Hepatic stellate cell (primary cell): ENCODE measurements at regions not wholly inside any gene's neighbourhood (a gene's known extent, or its start where the extent isn't known, plus 50 kb on each side); places are given as distances from the start of the nearest gene placed in this dataset.

ENCODE experiments used
- DNase-seq: peaks from one replicate; pipeline ENCODE4 v3.0.0; 2011; ENCODE audit warnings: low spot score

- no peak for DNase-seq
Observed at GRCh38 chr2:7468955-7469354, 551.7 kb downstream of the RNF144A start.

DNA sequence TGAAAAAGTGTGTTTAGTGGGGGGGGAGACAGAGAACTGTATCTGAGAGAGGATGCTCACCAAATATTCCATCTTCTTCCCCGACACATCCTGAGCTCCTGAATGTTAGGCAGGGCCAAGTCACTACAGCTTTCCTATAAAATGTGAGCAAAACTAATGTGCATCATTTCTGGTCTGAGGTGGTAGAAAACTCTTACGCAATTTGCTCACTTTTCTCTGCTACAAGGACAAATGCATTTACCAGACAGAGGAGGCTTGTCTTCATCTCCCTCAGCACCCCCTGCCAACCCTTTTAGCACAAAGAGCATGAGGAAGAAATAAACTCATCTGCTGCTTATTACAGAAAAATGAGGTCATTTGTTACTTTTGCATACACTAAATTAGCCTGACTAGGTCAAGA, 554.0 kb downstream of the RNF144A start:
- no peak for DNase-seq

DNA sequence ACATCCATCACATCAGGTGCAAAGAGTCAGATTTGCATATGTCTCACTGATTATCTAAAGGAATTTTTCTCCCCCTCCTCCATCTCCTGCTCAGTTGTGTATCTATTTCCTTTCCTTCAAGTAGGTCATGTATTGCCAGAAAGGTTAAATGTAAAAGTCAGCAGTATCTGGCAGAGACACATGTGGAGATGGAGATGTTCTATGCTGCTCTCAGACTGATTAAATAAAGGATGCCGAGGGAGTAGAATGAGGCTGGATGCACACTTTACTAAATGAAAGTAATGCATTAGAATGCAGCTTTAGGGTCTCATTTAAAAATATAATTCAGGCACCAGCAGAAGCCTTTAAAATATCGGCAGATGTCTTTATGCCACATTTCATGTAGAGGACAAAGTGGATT, 555.3 kb downstream of the RNF144A start:
- DNase-seq = no peak

DNA sequence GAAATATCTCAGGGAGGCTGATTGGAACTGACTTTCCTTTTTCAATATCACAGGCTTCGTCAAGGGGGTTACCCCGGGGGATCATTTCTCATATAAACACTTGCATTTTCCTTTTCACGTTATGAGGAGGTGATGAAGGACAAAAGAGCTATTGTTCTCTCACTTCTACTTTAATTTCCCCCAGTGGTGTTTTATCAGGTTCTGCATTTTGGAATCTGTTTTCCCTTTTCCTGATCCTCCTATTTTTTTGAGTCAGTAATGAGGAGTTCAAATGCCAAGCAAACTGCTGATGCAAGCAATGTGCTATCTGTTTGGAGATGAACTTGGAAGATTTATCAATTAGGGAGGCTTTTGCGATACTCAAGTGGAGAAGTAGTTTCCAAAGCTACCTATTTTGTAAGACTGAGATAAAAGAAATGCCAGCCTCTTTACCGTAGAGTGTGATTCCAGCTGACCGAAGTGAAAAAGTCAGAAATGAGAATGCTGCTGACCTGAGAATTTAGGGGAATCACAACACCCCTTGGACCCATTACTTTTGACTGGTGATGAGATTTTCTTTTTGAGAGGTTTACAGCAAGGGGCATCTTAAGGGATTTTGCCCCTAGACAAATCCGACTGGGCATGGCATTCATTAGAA, 556.0 kb downstream of the RNF144A start:
- no peak for DNase-seq

- DNase-seq = no peak
Observed at GRCh38 chr2:7476371-7476770, 559.2 kb downstream of the RNF144A start.

DNA sequence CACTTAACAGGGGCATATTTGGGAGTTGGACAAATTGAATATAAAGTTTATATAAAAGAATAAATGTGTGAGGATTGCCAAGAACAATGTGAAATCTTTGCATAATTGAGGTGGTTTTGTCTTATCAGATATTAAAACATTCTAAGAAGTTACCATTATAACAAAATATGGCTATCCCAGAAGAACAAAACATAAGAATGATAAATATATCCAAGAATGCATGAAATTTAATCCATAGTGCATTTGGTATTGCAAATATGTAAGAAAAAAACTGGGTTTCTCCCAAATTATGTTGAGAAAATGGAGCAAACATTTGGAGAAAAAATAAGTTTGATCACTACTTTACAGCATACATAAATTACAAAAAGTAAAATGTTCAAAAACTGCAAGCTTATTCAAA, 562.4 kb downstream of the RNF144A start:
- DNase-seq = no peak

DNA sequence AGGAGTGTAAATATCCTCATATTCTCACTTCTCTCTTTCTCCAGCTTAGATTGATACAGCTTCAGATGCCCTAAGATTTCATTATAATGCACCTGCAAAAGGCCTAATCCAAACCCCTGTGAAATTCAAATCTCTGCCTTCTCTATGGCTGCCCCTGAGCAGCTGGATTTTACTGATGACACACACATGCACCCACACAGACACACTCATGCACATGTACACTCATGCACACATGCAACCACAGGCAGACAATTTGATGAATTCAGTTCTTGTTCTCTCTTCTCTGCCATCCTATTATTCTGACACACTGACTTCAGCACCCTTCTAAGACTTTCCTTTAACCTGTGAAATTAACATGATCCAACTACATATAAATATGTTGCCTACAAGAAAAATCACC, 563.2 kb downstream of the RNF144A start:
- DNase-seq = no peak

GRCh38 chr2:7490672-7491071, 573.5 kb downstream of the RNF144A start:
- no peak for DNase-seq

- no peak for DNase-seq
Observed at GRCh38 chr2:7492719-7493118, 575.5 kb downstream of the RNF144A start.

DNA sequence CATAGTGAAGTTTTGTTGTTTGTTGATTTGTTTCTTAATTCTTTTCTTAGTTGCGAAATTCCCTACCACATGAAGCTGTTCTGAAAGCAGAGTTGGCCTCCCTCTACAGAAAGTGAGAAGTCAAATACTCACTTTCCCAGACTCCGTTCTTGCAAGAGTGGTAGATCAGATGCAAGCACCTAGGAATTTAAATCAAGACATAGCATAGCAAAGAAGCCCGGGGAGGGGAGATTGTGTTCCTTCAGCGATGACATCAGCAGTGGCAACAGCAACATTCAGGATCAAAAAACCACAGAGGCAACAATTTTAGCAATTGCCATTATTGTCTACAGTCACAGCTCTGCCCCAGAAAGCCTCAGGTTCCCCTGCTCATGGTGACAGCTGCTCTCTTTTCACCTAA, 580.0 kb downstream of the RNF144A start:
- DNase-seq = no peak

- no peak for DNase-seq
Observed at GRCh38 chr2:7499018-7499417, 581.8 kb downstream of the RNF144A start.

- no peak for DNase-seq
Observed at GRCh38 chr2:7502336-7502735, 585.1 kb downstream of the RNF144A start.

GRCh38 chr2:7508296-7508943, 591.2 kb downstream of the RNF144A start:
- DNase-seq = no peak

GRCh38 chr2:7510353-7510752, 593.1 kb downstream of the RNF144A start:
- DNase-seq = no peak

- DNase-seq = no peak
Observed at GRCh38 chr2:7513834-7514233, 596.6 kb downstream of the RNF144A start.

GRCh38 chr2:7515327-7515726, 598.1 kb downstream of the RNF144A start:
- no peak for DNase-seq

GRCh38 chr2:7516484-7517063, 599.4 kb downstream of the RNF144A start:
- DNase-seq = no peak

DNA sequence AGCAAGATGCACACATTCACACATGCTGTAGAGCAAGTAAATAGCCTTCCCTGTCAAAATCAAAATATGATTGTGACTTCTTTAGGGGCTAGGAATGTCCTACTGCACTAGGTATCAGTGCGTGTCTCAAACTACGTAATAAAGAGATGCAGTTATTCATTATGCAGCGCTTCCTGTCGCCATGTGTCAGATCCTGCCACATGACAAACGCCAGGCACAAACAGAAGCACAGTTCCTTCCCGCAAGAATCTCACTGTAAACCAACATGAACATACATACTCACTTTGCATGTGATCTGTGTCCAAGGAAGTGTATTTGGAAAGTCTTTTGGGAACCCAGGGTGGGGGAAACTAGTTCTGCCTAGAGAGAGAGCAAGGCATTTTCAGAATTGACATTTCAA, 599.9 kb downstream of the RNF144A start:
- no peak for DNase-seq

DNA sequence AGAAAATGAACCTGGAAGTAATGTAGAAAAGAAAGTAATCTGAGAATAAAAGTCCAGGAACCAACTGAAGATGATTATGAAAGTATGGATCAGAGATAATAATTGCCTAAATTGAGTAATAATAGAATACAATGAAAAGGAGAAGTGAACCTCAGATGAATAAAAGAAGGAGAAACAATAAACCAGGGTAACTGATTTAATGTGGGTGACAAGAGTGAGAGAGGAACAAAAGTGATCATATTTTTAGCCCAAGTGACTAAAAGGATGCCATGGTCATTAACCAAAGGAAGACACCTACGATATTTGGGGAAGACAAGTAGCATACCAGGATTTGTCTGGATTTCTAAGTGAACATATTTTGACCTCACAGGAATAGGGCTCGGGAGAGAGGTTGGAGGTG, 600.6 kb downstream of the RNF144A start:
- no peak for DNase-seq

DNA sequence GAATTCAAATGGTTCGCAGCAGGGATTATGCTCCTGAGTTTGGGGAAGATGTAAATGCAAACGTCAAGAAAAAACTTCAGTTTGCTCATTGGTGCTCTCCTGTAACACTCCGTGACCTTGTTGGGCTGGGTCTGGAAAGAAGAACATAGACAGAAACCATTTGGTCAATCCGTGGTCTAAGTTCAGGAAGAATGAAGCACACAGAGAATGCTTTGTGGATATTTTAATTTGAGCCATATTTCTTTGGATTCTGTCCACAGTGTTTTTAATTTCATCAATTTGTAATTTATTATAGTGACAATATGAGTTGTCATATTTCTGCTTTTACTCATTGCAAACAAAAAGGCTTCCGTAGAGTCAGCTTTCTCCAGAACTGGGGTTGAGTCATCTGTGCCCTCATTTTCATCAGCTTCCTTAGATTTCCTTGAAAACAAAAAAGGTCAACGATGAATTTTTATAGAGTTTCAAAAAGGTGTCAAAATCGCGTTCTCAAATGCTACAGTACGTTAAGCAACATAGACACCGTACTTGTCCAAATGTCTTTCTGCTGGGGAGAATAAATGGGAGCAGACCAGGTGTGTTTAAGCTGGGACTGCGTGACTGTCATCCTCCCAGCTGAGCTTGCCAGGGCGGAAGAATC, 606.4 kb downstream of the RNF144A start:
- DNase-seq = no peak

GRCh38 chr2:7524195-7524594, 607.0 kb downstream of the RNF144A start:
- DNase-seq = no peak

DNA sequence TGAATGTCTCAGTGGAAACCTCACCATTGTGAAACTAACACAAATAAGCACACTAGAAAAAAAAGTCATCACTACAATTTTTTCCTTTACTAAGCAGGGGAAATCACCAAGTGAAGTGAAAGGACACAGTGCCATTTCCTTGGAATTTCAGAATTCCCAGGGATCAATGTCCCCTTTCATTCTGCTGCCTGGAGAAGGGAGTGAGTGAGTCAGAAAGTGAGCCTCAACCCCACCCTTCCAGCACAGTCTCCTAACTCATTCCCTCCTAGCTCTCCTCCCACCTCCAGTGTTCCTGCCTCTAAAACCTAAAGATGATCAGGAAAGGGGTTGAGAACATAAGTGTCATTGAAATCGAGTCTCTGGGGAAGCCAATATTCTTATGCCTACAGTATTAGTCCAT, 608.5 kb downstream of the RNF144A start:
- DNase-seq = no peak

GRCh38 chr2:7527165-7527722, 610.0 kb downstream of the RNF144A start:
- DNase-seq = no peak
